ENCODE measurements at regions not wholly inside any gene's neighbourhood (a gene's known extent, or its start where the extent isn't known, plus 50 kb on each side); places are given as distances from the start of the nearest gene placed in this dataset.

- no peaks in the 10 kb centered on the region for H4K20me1 ChIP-seq (ENCODE audit: control insufficient read depth, insufficient read depth)
- intact Hi-C loops (cut with micrococcal nuclease; ENCODE audit: unreplicated experiment) (no loop called here), in situ Hi-C loops (cut with MboI) (no loop called here)
- no peak overlapping the region for H3K4me3 ChIP-seq
- H3K4me1 ChIP-seq (ENCODE audit: control insufficient read depth, insufficient read depth, low read length), result no peaks in the 10 kb centered on the region
- ChIA-PET POLR2A (no interaction called here), SMC1A (ENCODE audit: uncharacterized antibody, unreplicated experiment) (no interaction called here), CTCF (no interaction called here), RAD21 (ENCODE audit: unreplicated experiment) (no interaction called here)
- no peaks in the 10 kb centered on the region for H3K79me2 ChIP-seq (ENCODE audit: control insufficient read depth, insufficient read depth, low read length)
- ATAC-seq, result no peak
- no TSS peak for BruUV-seq (replicated peaks)
- WGBS (ENCODE audit: insufficient coverage, insufficient replicate concordance, low lambda C conversion rate, missing lambda C conversion rate), result 0% methylated on average over 1 of the region's 1 CpG
- H3K36me3 ChIP-seq (ENCODE audit: control insufficient read depth in 2 of 2, insufficient read depth in 2 of 2, low read length in 1 of 2), result no peaks in the 10 kb centered on the region
- no peaks in the 10 kb centered on the region for H3K27me3 ChIP-seq (replicated peaks in 1 of 2; ENCODE audit: control insufficient read depth in 2 of 2, insufficient read depth in 2 of 2, low read length in 1 of 2)
- no peak overlapping the region for H3K27ac ChIP-seq (ENCODE audit: control insufficient read depth, insufficient read depth)
- FAIRE-seq, result no peak
- H3K9me3 ChIP-seq (replicated peaks; ENCODE audit: control insufficient read depth, insufficient read depth, low read length), result no peaks in the 10 kb centered on the region
- no peak overlapping the region for H3K4me2 ChIP-seq (ENCODE audit: control insufficient read depth, insufficient read depth)
- no peak overlapping the region for H3K9ac ChIP-seq (ENCODE audit: control insufficient read depth, insufficient read depth, low read length)
- H2AFZ ChIP-seq (ENCODE audit: control insufficient read depth, low read depth, low read length), result no peak overlapping the region
- DNase-seq (ENCODE audit: low read depth, low spot score), result no peak
- TF ChIP-seq ETV6 (conservative IDR thresholded peaks at IDR 0.05 in 1 of 2, IDR thresholded peaks at IDR 0.05 in 1 of 2; ENCODE audit: borderline replicate concordance in 1 of 2, low read depth in 1 of 2) (no peak), NKRF (conservative IDR thresholded peaks at IDR 0.05) (no peak), ZBTB33 (IDR thresholded peaks at IDR 0.05) (no peak), YBX1 (IDR thresholded peaks at IDR 0.05) (no peak), WRNIP1 (IDR thresholded peaks at IDR 0.05; ENCODE audit: borderline replicate concordance, low read depth, low read length) (no peak), SMC3 (IDR thresholded peaks at IDR 0.05; ENCODE audit: borderline replicate concordance, low read length) (no peak), CEBPB (IDR thresholded peaks at IDR 0.05; ENCODE audit: borderline replicate concordance in 1 of 2, low read depth in 2 of 2, low read length in 2 of 2) (no peak), MTA3 (IDR thresholded peaks at IDR 0.05; ENCODE audit: borderline replicate concordance, low read length) (no peak), BMI1 (IDR thresholded peaks at IDR 0.05; ENCODE audit: borderline replicate concordance) (no peak), MAX (IDR thresholded peaks at IDR 0.05; ENCODE audit: low read depth, low read length) (no peak), ZBTB4 (CRISPR knock-in tag; IDR thresholded peaks at IDR 0.05) (no peak), STAT1 (conservative IDR thresholded peaks at IDR 0.05) (no peak), STAT3 (IDR thresholded peaks at IDR 0.05; ENCODE audit: low read depth, low read length) (no peak), SREBF1 (IDR thresholded peaks at IDR 0.05; ENCODE audit: low read length) (no peak), CREM (IDR thresholded peaks at IDR 0.05; ENCODE audit: low read depth) (no peak), MEF2B (IDR thresholded peaks at IDR 0.05; ENCODE audit: partially characterized antibody, poor library complexity, severe bottlenecking) (no peak), SREBF2 (IDR thresholded peaks at IDR 0.05; ENCODE audit: low read length) (no peak), HSF1 (IDR thresholded peaks at IDR 0.05; ENCODE audit: low read depth, low read length) (no peak)
These were observed 385.9 kb downstream of the RAP2B start for GRCh38 chr3:153547970-153548369.

All from GM12878 (cell line).